H9 (cell line): ENCODE measurements at regions not wholly inside any gene's neighbourhood (a gene's known extent, or its start where the extent isn't known, plus 50 kb on each side); places are given as distances from the start of the nearest gene placed in this dataset.

Source experiments
- DNase-seq: peaks from one replicate; pipeline ENCODE4 v3.0.0-alpha.2; 2017
- H2AFZ ChIP-seq: one replicate; pipeline ENCODE4 v1.6.1; 2013; ENCODE audit warnings: mild to moderate bottlenecking, low read length, control low read depth, moderate library complexity
- H2AK5ac ChIP-seq: 2 replicates; pipeline ENCODE4 v1.6.1; 2013; ENCODE audit warnings: low read length, control low read depth, mixed read lengths; ENCODE audit not compliant: insufficient read length
- H2BK120ac ChIP-seq: one replicate; pipeline ENCODE4 v1.6.1; 2013; ENCODE audit warnings: low read depth, mild to moderate bottlenecking, low read length, control low read depth, inconsistent platforms; ENCODE audit not compliant: poor library complexity, severe bottlenecking
- H2BK12ac ChIP-seq: 2 replicates; pipeline ENCODE4 v1.6.1; 2013; ENCODE audit warnings: low read length, control low read depth, mixed read lengths, low read depth; ENCODE audit not compliant: insufficient read length
- H2BK15ac ChIP-seq: 2 replicates; pipeline ENCODE4 v1.6.1; 2013; ENCODE audit warnings: low read depth, low read length, control low read depth
- H2BK20ac ChIP-seq: one replicate; pipeline ENCODE4 v1.6.1; 2013; ENCODE audit warnings: low read depth, mild to moderate bottlenecking, low read length, control low read depth, inconsistent platforms; ENCODE audit not compliant: poor library complexity, severe bottlenecking
- H2BK5ac ChIP-seq: 2 replicates; pipeline ENCODE4 v1.6.1; 2013; ENCODE audit warnings: low read length, control low read depth, mixed read lengths; ENCODE audit not compliant: insufficient read length
- H3K14ac ChIP-seq: 2 replicates; pipeline ENCODE4 v1.6.1; 2013; ENCODE audit warnings: low read length, control low read depth; ENCODE audit not compliant: insufficient read depth
- H3K18ac ChIP-seq: 2 replicates; pipeline ENCODE4 v1.6.1; 2013; ENCODE audit warnings: low read depth, mild to moderate bottlenecking, mixed read lengths, low read length, control low read depth; ENCODE audit not compliant: insufficient read length
- H3K23ac ChIP-seq: 2 replicates; pipeline ENCODE4 v1.6.1; 2013; ENCODE audit warnings: low read length, control low read depth, mixed read lengths, low read depth; ENCODE audit not compliant: insufficient read length
- H3K23me2 ChIP-seq: 2 replicates; pipeline ENCODE4 v1.6.1; 2013; ENCODE audit warnings: low read depth, mild to moderate bottlenecking, mixed read lengths, low read length, control low read depth; ENCODE audit not compliant: insufficient read length, poor library complexity, severe bottlenecking
- H3K27ac ChIP-seq: 2 replicates; pipeline ENCODE4 v1.5.1; 2013; ENCODE audit warnings: low read length, control low read depth, mixed read lengths, low read depth; ENCODE audit not compliant: insufficient read length
- H3K27me3 ChIP-seq: 2 replicates; pipeline ENCODE4 v1.6.1; 2013; ENCODE audit warnings: low read length, control low read depth, inconsistent platforms; ENCODE audit not compliant: insufficient read depth
- H3K4ac ChIP-seq: 2 replicates; pipeline ENCODE4 v1.6.1; 2013; ENCODE audit warnings: low read depth, mild to moderate bottlenecking, control low read depth, inconsistent platforms, low read length, moderate library complexity
- H3K4me1 ChIP-seq: 2 replicates; pipeline ENCODE4 v1.6.1; 2013; ENCODE audit warnings: low read length, control low read depth, inconsistent platforms; ENCODE audit not compliant: insufficient read depth
- H3K4me2 ChIP-seq: 2 replicates; pipeline ENCODE4 v1.6.1; 2013; ENCODE audit warnings: low read length, control low read depth, mixed read lengths; ENCODE audit not compliant: insufficient read length, insufficient read depth
- H3K56ac ChIP-seq: 2 replicates; pipeline ENCODE4 v1.6.1; 2013; ENCODE audit warnings: low read depth, mild to moderate bottlenecking, mixed read lengths, low read length, control low read depth; ENCODE audit not compliant: insufficient read length
- H3K79me1 ChIP-seq: 2 replicates; pipeline ENCODE4 v1.6.1; 2013; ENCODE audit warnings: low read depth, mild to moderate bottlenecking, moderate library complexity, low read length, control low read depth, inconsistent platforms; ENCODE audit not compliant: insufficient read depth, poor library complexity, severe bottlenecking
- H3K79me2 ChIP-seq: 2 replicates; pipeline ENCODE4 v1.6.1; 2013; ENCODE audit warnings: low read length, control low read depth, inconsistent platforms; ENCODE audit not compliant: insufficient read depth
- H3K9ac ChIP-seq: 2 replicates; pipeline ENCODE4 v1.6.1; 2013; ENCODE audit warnings: low read length, control low read depth, mixed read lengths; ENCODE audit not compliant: insufficient read length; ENCODE audit errors: extremely low read depth
- H3K9me3 ChIP-seq: one replicate; pipeline ENCODE4 v1.6.1; 2013; ENCODE audit warnings: low read depth, low read length, inconsistent platforms; ENCODE audit not compliant: control insufficient read depth
- H3T11ph ChIP-seq: one replicate; pipeline ENCODE4 v1.6.1; 2013; ENCODE audit warnings: mild to moderate bottlenecking, low read length, control low read depth, inconsistent platforms
- H4K20me1 ChIP-seq: one replicate; pipeline ENCODE4 v1.6.1; 2013; ENCODE audit not compliant: control insufficient read depth, insufficient read length, insufficient read depth
- H4K5ac ChIP-seq: 2 replicates; pipeline ENCODE4 v1.6.1; 2013; ENCODE audit warnings: low read depth, mild to moderate bottlenecking, mixed read lengths, low read length, control low read depth; ENCODE audit not compliant: insufficient read length
- H4K8ac ChIP-seq: replicated peaks from 2 replicates; pipeline ENCODE4 v1.6.1; 2013; ENCODE audit warnings: low read length, control low read depth, mixed read lengths, low read depth; ENCODE audit not compliant: insufficient read length
- H4K91ac ChIP-seq: 2 replicates; pipeline ENCODE4 v1.6.1; 2013; ENCODE audit warnings: low read depth, mild to moderate bottlenecking, moderate library complexity, mixed read lengths, low read length, control low read depth; ENCODE audit not compliant: insufficient read length
- H3K27ac Mint-ChIP-seq, 3 experiments: 2 replicates in 2 of 3; 3 replicates in 1 of 3; pipeline ENCODE4 v1.8.0; 2020 to 2021; ENCODE audit warnings: mixed read lengths in 3 of 3, mild to moderate bottlenecking in 1 of 3, moderate library complexity in 1 of 3
- H3K27me3 Mint-ChIP-seq: 2 replicates; pipeline ENCODE4 v1.8.0; 2021; ENCODE audit warnings: low read depth, mild to moderate bottlenecking, moderate library complexity, mixed read lengths
- H3K36me3 Mint-ChIP-seq, 3 experiments: 2 replicates in 2 of 3; 3 replicates in 1 of 3; pipeline ENCODE4 v1.8.0; 2020 to 2021; ENCODE audit warnings: low read depth in 3 of 3, mixed read lengths in 3 of 3; ENCODE audit not compliant: insufficient read depth in 1 of 3
- H3K4me1 Mint-ChIP-seq, 2 experiments: 2 replicates each; pipeline ENCODE4 v1.8.0; 2020; ENCODE audit warnings: mixed read lengths in 2 of 2
- H3K4me3 Mint-ChIP-seq, 2 experiments: 2 replicates in 1 of 2; 3 replicates in 1 of 2; pipeline ENCODE4 v1.8.0; 2020 to 2021; ENCODE audit warnings: mild to moderate bottlenecking in 2 of 2, mixed read lengths in 2 of 2, moderate library complexity in 1 of 2
- H3K9me3 Mint-ChIP-seq, 2 experiments: 2 replicates in 1 of 2; 3 replicates in 1 of 2; pipeline ENCODE4 v1.8.0; 2020; ENCODE audit warnings: mild to moderate bottlenecking in 2 of 2, mixed read lengths in 2 of 2, moderate library complexity in 1 of 2
- WGBS: extraction: QIAGEN DNeasy Blood & Tissue Kit; methylation state at CpG from one replicate; pipeline ENCODE4 v1.1.7; 2013; ENCODE audit warnings: missing lambda C conversion rate, low lambda C conversion rate, mixed read lengths; ENCODE audit not compliant: insufficient read length; ENCODE audit errors: extremely low coverage; 5-methylcytosine and 5-hydroxymethylcytosine counted together
- TF ChIP-seq, protein P1 (sequence below): fragments of 200-600 bp; sonication (generic); conservative IDR thresholded peaks from 3 replicates; pipeline ENCODE4 v1.8.0; 2021; ENCODE audit warnings: antibody characterized with exemption, mild to moderate bottlenecking

DNA sequence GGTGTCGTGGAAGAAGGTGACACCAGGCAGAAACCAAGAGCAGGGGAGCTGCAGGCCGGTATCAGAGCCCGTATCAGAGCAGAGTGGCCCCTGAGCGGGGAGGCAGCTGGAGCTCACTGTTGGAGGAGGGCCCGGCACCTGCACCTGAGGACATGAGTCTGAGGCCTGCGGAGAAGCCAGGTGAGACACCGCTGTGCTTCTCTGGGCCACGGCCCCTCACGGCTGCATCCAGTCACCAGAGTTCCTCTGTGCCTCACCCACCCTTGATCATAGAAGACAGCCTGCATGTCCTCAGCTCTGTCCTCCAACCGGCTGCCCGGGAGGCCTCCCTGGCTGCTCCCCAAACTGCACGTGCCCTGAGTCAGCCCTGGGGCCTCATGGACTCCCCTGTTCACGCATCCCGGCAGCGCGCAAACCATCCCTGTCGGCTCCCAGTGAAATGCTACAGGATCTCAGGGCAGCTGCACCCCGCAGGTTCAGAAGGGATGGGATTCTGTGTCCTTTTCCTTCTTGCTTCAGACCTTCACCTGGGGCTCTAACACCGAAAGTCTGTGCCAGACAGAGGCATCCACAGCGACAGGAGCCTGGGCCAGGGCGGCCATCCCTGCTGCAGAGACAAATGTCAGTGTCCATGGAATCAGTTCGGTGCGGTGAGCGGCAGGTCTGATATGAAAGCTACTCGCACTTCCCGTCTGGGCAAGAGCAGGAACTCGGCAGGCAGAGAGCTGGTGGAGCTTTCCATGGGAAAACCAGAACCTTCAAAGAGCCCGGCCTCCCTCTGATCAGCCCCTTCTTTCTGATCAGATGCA, 111.9 kb upstream of the FAM20C start:
- Histone ChIP-seq H3K56ac (no peak overlapping the region), H4K91ac (no peak overlapping the region), H3K23ac (no peak overlapping the region), H3K4me1 (peaks cover 3% of the 10 kb centered on the region; the same call in 1 of the 2 replicates), H4K8ac (no peak overlapping the region), H2BK15ac (no peak overlapping the region), H2BK120ac (no peak overlapping the region), H2BK5ac (no peak overlapping the region), H3K9me3 (no peaks in the 10 kb centered on the region), H2BK12ac (no peak overlapping the region), H3K4me2 (no peak overlapping the region), H2AK5ac (no peak overlapping the region), H4K5ac (no peak overlapping the region), H3K27me3 (no peaks in the 10 kb centered on the region), H3K18ac (no peak overlapping the region), H2BK20ac (no peak overlapping the region), H3K27ac (no peak overlapping the region), H3T11ph (no peak overlapping the region), H3K14ac (no peak overlapping the region; the same call in 1 of the 2 replicates), H3K23me2 (no peaks in the 10 kb centered on the region), H3K4ac (no peak overlapping the region), H3K9ac (no peak overlapping the region), H2AFZ (no peak overlapping the region), H3K79me2 (no peaks in the 10 kb centered on the region; the same call in 1 of the 2 replicates), H3K79me1 (no peaks in the 10 kb centered on the region), H4K20me1 (no peaks in the 10 kb centered on the region)
- H3K27ac Mint-ChIP-seq: peak overlapping the region in 2 of 3 experiments; percentile 18 to 79; a peak in 1 of 7 replicates
- H3K27me3 Mint-ChIP-seq: peaks cover 5% of the 10 kb centered on the region
- no peaks in the 10 kb centered on the region for H3K9me3 Mint-ChIP-seq
- peaks cover 0 to 1% (median 0%) of the 10 kb centered on the region in 3 experiments; a peak in 1 of 7 replicates for H3K36me3 Mint-ChIP-seq
- peaks cover 24 to 30% of the 10 kb centered on the region in 2 experiments for H3K4me1 Mint-ChIP-seq
- TF ChIP-seq, protein P1, sequence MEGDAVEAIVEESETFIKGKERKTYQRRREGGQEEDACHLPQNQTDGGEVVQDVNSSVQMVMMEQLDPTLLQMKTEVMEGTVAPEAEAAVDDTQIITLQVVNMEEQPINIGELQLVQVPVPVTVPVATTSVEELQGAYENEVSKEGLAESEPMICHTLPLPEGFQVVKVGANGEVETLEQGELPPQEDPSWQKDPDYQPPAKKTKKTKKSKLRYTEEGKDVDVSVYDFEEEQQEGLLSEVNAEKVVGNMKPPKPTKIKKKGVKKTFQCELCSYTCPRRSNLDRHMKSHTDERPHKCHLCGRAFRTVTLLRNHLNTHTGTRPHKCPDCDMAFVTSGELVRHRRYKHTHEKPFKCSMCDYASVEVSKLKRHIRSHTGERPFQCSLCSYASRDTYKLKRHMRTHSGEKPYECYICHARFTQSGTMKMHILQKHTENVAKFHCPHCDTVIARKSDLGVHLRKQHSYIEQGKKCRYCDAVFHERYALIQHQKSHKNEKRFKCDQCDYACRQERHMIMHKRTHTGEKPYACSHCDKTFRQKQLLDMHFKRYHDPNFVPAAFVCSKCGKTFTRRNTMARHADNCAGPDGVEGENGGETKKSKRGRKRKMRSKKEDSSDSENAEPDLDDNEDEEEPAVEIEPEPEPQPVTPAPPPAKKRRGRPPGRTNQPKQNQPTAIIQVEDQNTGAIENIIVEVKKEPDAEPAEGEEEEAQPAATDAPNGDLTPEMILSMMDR: no peak
- no peak overlapping the region for H3K4me3 Mint-ChIP-seq
- DNase-seq: no peak
- no CpG with 5 or more reads among the region's 28 CpGs for WGBS
